ENCODE measurements at regions not wholly inside any gene's neighbourhood (a gene's known extent, or its start where the extent isn't known, plus 50 kb on each side); places are given as distances from the start of the nearest gene placed in this dataset.
"Not testable (repeated sequence)": the region's sequence is repeated elsewhere in the genome, so short reads cannot be mapped to it uniquely, and the experiment has no call there.

- DNase-seq = no peak
These were observed 192.6 kb downstream of the TTC6 start for GRCh38 chr14:37787879-37788494.

GRCh38 chr14:37791384-37792036 is 196.1 kb downstream of the TTC6 start:
- no peak for DNase-seq

GRCh38 chr14:37792124-37792523 is 196.7 kb downstream of the TTC6 start:
- DNase-seq = no peak

- DNase-seq = no peak
These were observed 201.4 kb downstream of the TTC6 start for GRCh38 chr14:37796703-37797416.

GRCh38 chr14:37797675-37798074 is 202.2 kb downstream of the TTC6 start:
- DNase-seq = no peak

GRCh38 chr14:37807722-37808121 is 212.3 kb downstream of the TTC6 start:
- DNase-seq = no peak

GRCh38 chr14:37810094-37810801 is 214.8 kb downstream of the TTC6 start:
- no peak for DNase-seq

- DNase-seq = no peak
These were observed 218.3 kb downstream of the TTC6 start for GRCh38 chr14:37813732-37814131.

- DNase-seq = no peak
These were observed 220.7 kb downstream of the TTC6 start for GRCh38 chr14:37816135-37816534.

GRCh38 chr14:37816743-37817295 is 221.4 kb downstream of the TTC6 start:
- no peak for DNase-seq

GRCh38 chr14:37819155-37820015 is 224.0 kb downstream of the TTC6 start:
- DNase-seq = no peak

GRCh38 chr14:37820810-37821209 is 225.4 kb downstream of the TTC6 start:
- not testable (repeated sequence) for DNase-seq

GRCh38 chr14:37824939-37825712 is 229.7 kb downstream of the TTC6 start:
- no peak for DNase-seq

- no peak for DNase-seq
These were observed 231.4 kb downstream of the TTC6 start for GRCh38 chr14:37826869-37827268.

- DNase-seq = no peak
These were observed 234.8 kb downstream of the TTC6 start for GRCh38 chr14:37830271-37830670.

GRCh38 chr14:37834275-37834674 is 238.8 kb downstream of the TTC6 start:
- DNase-seq = no peak

GRCh38 chr14:37838778-37839177 is 243.3 kb downstream of the TTC6 start:
- DNase-seq = not testable (repeated sequence)

GRCh38 chr14:37841039-37841438 is 245.6 kb downstream of the TTC6 start:
- DNase-seq = not testable (repeated sequence)

- DNase-seq = no peak
These were observed 246.7 kb downstream of the TTC6 start for GRCh38 chr14:37842106-37842505.

- DNase-seq = no peak
These were observed 248.7 kb downstream of the TTC6 start for GRCh38 chr14:37843954-37844607.

- DNase-seq = no peak
These were observed 249.2 kb downstream of the TTC6 start for GRCh38 chr14:37844614-37845013.

Data from stimulated activated CD4-positive, alpha-beta T cell treated with anti-CD3 and anti-CD28 coated beads, Interleukin-12 subunit alpha, Interleukin-12 subunit beta, amount 100 ng/mL, for 4 hours (primary cell).